ENCODE measurements at regions not wholly inside any gene's neighbourhood (a gene's known extent, or its start where the extent isn't known, plus 50 kb on each side); places are given as distances from the start of the nearest gene placed in this dataset.
"Not testable (repeated sequence)": the region's sequence is repeated elsewhere in the genome, so short reads cannot be mapped to it uniquely, and the experiment has no call there.

DNA sequence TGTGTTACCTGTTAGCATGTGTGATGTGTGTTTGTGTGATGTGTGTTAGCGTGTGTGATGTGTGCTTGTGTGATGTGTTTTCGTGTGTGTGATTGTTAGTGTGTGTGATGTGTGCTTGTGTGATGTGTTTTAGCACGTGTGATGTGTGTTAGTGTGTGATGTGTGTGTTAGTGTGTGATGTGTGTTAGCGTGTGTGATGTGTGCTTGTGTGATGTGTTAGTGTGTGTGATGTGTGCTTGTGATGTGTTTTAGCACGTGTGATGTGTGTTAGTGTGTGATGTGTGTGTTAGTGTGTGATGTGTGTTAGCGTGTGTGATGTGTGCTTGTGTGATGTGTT is 68.4 kb upstream of the CFAP46 start:
- not testable (repeated sequence) for H3K27ac ChIP-seq (ENCODE audit: low read length); H3K4me3 ChIP-seq (ENCODE audit: low read length); H3K9me3 ChIP-seq (ENCODE audit: control insufficient read depth, low read depth, low read length); H3K9ac ChIP-seq (ENCODE audit: low read length); H3K4me1 ChIP-seq (ENCODE audit: control insufficient read depth, low read depth, low read length); H3K27me3 ChIP-seq (ENCODE audit: control insufficient read depth, insufficient read depth, low read length); H3K36me3 ChIP-seq (ENCODE audit: control insufficient read depth, low read depth, low read length)

DNA sequence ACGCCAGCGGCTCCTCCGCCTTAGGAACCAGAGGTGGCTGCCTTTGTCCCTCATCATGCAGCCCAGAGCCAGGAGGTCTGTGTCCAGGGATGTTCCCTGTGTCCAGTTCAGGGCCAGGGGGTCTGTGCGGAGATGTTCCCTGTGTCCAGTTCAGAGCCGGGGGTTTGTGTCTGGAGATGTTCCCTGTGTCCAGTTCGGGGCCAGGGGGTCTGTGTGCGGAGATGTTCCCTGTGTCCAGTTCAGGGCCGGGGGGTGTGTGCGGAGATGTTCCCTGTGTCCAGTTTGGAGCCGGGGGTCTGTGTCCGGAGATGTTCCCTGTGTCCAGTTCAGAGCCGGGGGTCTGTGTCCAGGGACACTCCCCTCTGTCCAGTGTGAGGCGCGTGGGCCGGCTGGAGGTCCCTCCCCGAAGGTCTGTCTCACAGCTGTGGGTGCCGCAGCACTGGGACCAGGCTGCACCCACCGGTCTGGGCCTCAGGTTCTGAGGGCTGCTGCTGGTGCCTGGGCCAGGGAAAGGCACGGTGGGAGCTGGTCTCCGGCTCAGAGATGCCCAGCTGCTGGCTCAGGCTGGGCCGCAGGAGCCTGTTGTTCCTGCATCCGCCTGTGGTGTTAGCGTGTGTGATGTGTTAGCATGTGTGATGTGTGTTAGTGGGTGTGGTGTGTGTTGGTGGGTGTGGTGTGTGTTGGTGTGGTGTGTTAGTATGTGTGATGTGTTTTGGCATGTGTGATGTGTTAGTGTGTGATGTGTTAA is 67.9 kb upstream of the CFAP46 start:
- Histone ChIP-seq H3K4me1 (ENCODE audit: control insufficient read depth, low read depth, low read length) (no peaks in the 10 kb centered on the region), H3K27me3 (ENCODE audit: control insufficient read depth, insufficient read depth, low read length) (no peaks in the 10 kb centered on the region), H3K27ac (ENCODE audit: low read length) (no peak overlapping the region), H3K4me3 (ENCODE audit: low read length) (no peak overlapping the region), H3K36me3 (ENCODE audit: control insufficient read depth, low read depth, low read length) (no peaks in the 10 kb centered on the region), H3K9ac (ENCODE audit: low read length) (no peak overlapping the region), H3K9me3 (ENCODE audit: control insufficient read depth, low read depth, low read length) (no peaks in the 10 kb centered on the region)

GRCh38 chr10:133009218-133009950 is 67.0 kb upstream of the CFAP46 start:
- no peak overlapping the region for H3K9ac ChIP-seq (ENCODE audit: low read length)
- no peaks in the 10 kb centered on the region for H3K4me1 ChIP-seq (ENCODE audit: control insufficient read depth, low read depth, low read length)
- H3K9me3 ChIP-seq (ENCODE audit: control insufficient read depth, low read depth, low read length), result no peaks in the 10 kb centered on the region
- H3K27me3 ChIP-seq (ENCODE audit: control insufficient read depth, insufficient read depth, low read length), result no peaks in the 10 kb centered on the region
- H3K36me3 ChIP-seq (ENCODE audit: control insufficient read depth, low read depth, low read length), result no peaks in the 10 kb centered on the region
- no peak overlapping the region for H3K27ac ChIP-seq (ENCODE audit: low read length)
- H3K4me3 ChIP-seq (ENCODE audit: low read length), result no peak overlapping the region

DNA sequence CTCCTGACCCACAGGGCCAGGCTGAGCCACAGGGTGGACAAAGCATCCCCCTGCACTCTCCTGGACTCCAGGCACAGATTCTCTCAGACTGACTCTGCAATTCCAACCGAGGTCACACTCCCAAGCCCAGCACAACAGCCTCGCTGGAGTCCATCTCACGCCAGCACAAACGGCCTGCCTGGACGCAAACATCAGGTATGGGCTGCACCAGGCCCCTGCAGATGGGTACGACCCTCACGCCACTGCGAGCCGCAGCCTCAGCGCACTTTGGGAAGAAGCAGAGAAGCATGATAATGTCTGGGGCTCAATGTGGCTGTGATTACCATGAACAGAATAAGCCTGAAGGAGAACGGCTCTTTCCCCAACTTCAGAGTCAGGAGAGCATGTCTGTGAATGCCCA is 66.4 kb upstream of the CFAP46 start:
- no peaks in the 10 kb centered on the region for H3K27me3 ChIP-seq (ENCODE audit: control insufficient read depth, insufficient read depth, low read length)
- no peak overlapping the region for H3K27ac ChIP-seq (ENCODE audit: low read length)
- no peaks in the 10 kb centered on the region for H3K9me3 ChIP-seq (ENCODE audit: control insufficient read depth, low read depth, low read length)
- H3K36me3 ChIP-seq (ENCODE audit: control insufficient read depth, low read depth, low read length), result no peaks in the 10 kb centered on the region
- no peak overlapping the region for H3K4me3 ChIP-seq (ENCODE audit: low read length)
- H3K4me1 ChIP-seq (ENCODE audit: control insufficient read depth, low read depth, low read length), result no peaks in the 10 kb centered on the region
- no peak overlapping the region for H3K9ac ChIP-seq (ENCODE audit: low read length)

DNA sequence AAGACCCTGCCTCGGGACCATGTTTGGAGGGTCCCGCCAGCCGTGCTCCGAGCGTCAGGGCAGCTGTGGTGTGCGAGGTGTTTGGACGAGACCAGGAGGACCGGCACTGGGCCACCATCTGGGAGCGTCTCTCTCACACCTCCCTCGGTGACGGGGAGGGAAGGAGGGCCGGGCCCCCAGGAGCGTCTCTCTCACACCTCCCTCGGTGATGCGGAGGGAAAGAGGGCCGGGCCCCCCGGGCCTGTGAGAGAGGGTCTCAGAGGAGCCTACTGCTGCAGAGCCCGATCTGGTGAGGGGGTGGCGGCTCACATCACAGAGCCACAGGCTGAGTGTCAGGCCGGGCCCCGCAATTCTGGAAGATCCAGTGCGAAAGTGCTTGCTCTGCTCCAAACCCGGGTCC is 65.8 kb upstream of the CFAP46 start:
- Histone ChIP-seq H3K27me3 (ENCODE audit: control insufficient read depth, insufficient read depth, low read length) (no peaks in the 10 kb centered on the region), H3K9me3 (ENCODE audit: control insufficient read depth, low read depth, low read length) (no peaks in the 10 kb centered on the region), H3K9ac (ENCODE audit: low read length) (no peak overlapping the region), H3K27ac (ENCODE audit: low read length) (no peak overlapping the region), H3K36me3 (ENCODE audit: control insufficient read depth, low read depth, low read length) (no peaks in the 10 kb centered on the region), H3K4me1 (ENCODE audit: control insufficient read depth, low read depth, low read length) (no peaks in the 10 kb centered on the region), H3K4me3 (ENCODE audit: low read length) (no peak overlapping the region)

- H3K9me3 ChIP-seq (ENCODE audit: control insufficient read depth, low read depth, low read length), result no peaks in the 10 kb centered on the region
- H3K4me3 ChIP-seq (ENCODE audit: low read length), result no peak overlapping the region
- H3K27ac ChIP-seq (ENCODE audit: low read length), result no peak overlapping the region
- no peaks in the 10 kb centered on the region for H3K36me3 ChIP-seq (ENCODE audit: control insufficient read depth, low read depth, low read length)
- H3K4me1 ChIP-seq (ENCODE audit: control insufficient read depth, low read depth, low read length), result no peaks in the 10 kb centered on the region
- no peak overlapping the region for H3K9ac ChIP-seq (ENCODE audit: low read length)
- H3K27me3 ChIP-seq (ENCODE audit: control insufficient read depth, insufficient read depth, low read length), result no peaks in the 10 kb centered on the region
These were observed 65.0 kb upstream of the CFAP46 start for GRCh38 chr10:133007360-133007858.

DNA sequence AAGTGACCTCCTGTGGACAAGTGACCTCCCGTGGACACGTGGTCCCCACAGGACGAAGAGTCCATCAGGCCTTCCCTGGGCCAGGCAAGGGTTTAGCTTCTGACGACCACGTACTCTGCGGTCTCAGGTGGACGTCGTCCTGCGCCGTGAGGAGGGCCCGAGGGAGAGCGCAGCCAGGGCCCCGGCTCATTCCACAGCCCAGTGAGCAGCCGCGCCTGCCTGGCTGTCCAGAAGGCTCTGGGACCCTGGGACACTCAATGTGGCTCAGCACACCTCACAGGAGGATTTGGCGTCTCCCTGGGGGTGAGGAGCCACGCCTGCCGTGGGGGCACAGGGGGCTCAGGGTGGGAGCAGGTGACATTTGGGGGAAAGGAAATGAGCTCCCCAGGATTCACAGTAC is 64.4 kb upstream of the CFAP46 start:
- Histone ChIP-seq H3K9ac (ENCODE audit: low read length) (no peak overlapping the region), H3K27me3 (ENCODE audit: control insufficient read depth, insufficient read depth, low read length) (no peaks in the 10 kb centered on the region), H3K9me3 (ENCODE audit: control insufficient read depth, low read depth, low read length) (no peaks in the 10 kb centered on the region), H3K4me1 (ENCODE audit: control insufficient read depth, low read depth, low read length) (no peaks in the 10 kb centered on the region), H3K27ac (ENCODE audit: low read length) (no peak overlapping the region), H3K4me3 (ENCODE audit: low read length) (no peak overlapping the region), H3K36me3 (ENCODE audit: control insufficient read depth, low read depth, low read length) (no peaks in the 10 kb centered on the region)

- no peaks in the 10 kb centered on the region for H3K36me3 ChIP-seq (ENCODE audit: control insufficient read depth, low read depth, low read length)
- no peak overlapping the region for H3K27ac ChIP-seq (ENCODE audit: low read length)
- no peaks in the 10 kb centered on the region for H3K4me1 ChIP-seq (ENCODE audit: control insufficient read depth, low read depth, low read length)
- no peaks in the 10 kb centered on the region for H3K27me3 ChIP-seq (ENCODE audit: control insufficient read depth, insufficient read depth, low read length)
- H3K4me3 ChIP-seq (ENCODE audit: low read length), result no peak overlapping the region
- H3K9ac ChIP-seq (ENCODE audit: low read length), result no peak overlapping the region
- no peaks in the 10 kb centered on the region for H3K9me3 ChIP-seq (ENCODE audit: control insufficient read depth, low read depth, low read length)
These were observed 63.8 kb upstream of the CFAP46 start for GRCh38 chr10:133006202-133006601.

GRCh38 chr10:133004478-133004877 is 62.1 kb upstream of the CFAP46 start:
- Histone ChIP-seq H3K4me1 (ENCODE audit: control insufficient read depth, low read depth, low read length) (no peaks in the 10 kb centered on the region), H3K9me3 (ENCODE audit: control insufficient read depth, low read depth, low read length) (no peaks in the 10 kb centered on the region), H3K27me3 (ENCODE audit: control insufficient read depth, insufficient read depth, low read length) (no peaks in the 10 kb centered on the region), H3K27ac (ENCODE audit: low read length) (no peak overlapping the region), H3K36me3 (ENCODE audit: control insufficient read depth, low read depth, low read length) (no peaks in the 10 kb centered on the region), H3K4me3 (ENCODE audit: low read length) (no peak overlapping the region), H3K9ac (ENCODE audit: low read length) (no peak overlapping the region)

DNA sequence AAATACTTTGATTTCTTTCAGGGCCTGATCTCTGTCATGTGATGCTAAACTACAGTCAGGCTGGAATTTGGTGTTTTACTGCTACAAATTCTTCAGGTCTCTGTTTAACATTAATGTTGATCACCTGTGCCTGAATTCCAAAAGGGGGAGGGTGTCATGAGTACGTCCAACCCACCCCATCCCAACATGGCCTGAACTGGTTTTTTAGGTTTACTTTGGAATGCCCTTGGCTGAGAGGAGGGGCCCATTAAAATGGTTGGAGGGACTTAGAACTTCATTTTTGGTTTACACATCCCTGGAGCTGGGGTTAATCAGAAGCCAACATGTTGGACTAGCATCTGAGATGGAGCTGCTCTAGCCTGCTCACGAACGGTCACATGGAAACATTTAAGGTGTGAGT is 60.8 kb upstream of the CFAP46 start:
- H3K4me3 ChIP-seq (ENCODE audit: low read length), result no peak overlapping the region
- no peak overlapping the region for H3K9ac ChIP-seq (ENCODE audit: low read length)
- H3K9me3 ChIP-seq (ENCODE audit: control insufficient read depth, low read depth, low read length), result no peaks in the 10 kb centered on the region
- no peaks in the 10 kb centered on the region for H3K36me3 ChIP-seq (ENCODE audit: control insufficient read depth, low read depth, low read length)
- no peak overlapping the region for H3K27ac ChIP-seq (ENCODE audit: low read length)
- no peaks in the 10 kb centered on the region for H3K4me1 ChIP-seq (ENCODE audit: control insufficient read depth, low read depth, low read length)
- H3K27me3 ChIP-seq (ENCODE audit: control insufficient read depth, insufficient read depth, low read length), result no peaks in the 10 kb centered on the region

GRCh38 chr10:133002685-133003084 is 60.3 kb upstream of the CFAP46 start:
- Histone ChIP-seq H3K27ac (ENCODE audit: low read length) (no peak overlapping the region), H3K27me3 (ENCODE audit: control insufficient read depth, insufficient read depth, low read length) (no peaks in the 10 kb centered on the region)

GRCh38 chr10:133001114-133001513 is 58.7 kb upstream of the CFAP46 start:
- Histone ChIP-seq H3K4me1 (ENCODE audit: control insufficient read depth, low read depth, low read length) (no peaks in the 10 kb centered on the region), H3K36me3 (ENCODE audit: control insufficient read depth, low read depth, low read length) (no peaks in the 10 kb centered on the region), H3K9ac (ENCODE audit: low read length) (no peak overlapping the region), H3K4me3 (ENCODE audit: low read length) (no peak overlapping the region), H3K27me3 (ENCODE audit: control insufficient read depth, insufficient read depth, low read length) (no peaks in the 10 kb centered on the region), H3K27ac (ENCODE audit: low read length) (no peak overlapping the region), H3K9me3 (ENCODE audit: control insufficient read depth, low read depth, low read length) (no peaks in the 10 kb centered on the region)

More at GRCh38 chr10:133002685-133003084, 60.3 kb upstream of the CFAP46 start:
- no peaks in the 10 kb centered on the region for H3K9me3 ChIP-seq (ENCODE audit: control insufficient read depth, low read depth, low read length)
- no peak overlapping the region for H3K4me3 ChIP-seq (ENCODE audit: low read length)
- no peaks in the 10 kb centered on the region for H3K4me1 ChIP-seq (ENCODE audit: control insufficient read depth, low read depth, low read length)
- no peak overlapping the region for H3K9ac ChIP-seq (ENCODE audit: low read length)
- no peaks in the 10 kb centered on the region for H3K36me3 ChIP-seq (ENCODE audit: control insufficient read depth, low read depth, low read length)
